GM18951 (cell line): ENCODE measurements at regions not wholly inside any gene's neighbourhood (a gene's known extent, or its start where the extent isn't known, plus 50 kb on each side); places are given as distances from the start of the nearest gene placed in this dataset.
"Not testable (repeated sequence)": the region's sequence is repeated elsewhere in the genome, so short reads cannot be mapped to it uniquely, and the experiment has no call there.

ENCODE experiments used
- POLR2A ChIP-seq: IDR thresholded peaks from 4 replicates; pipeline ENCODE4 v1.6.1; 2011; ENCODE audit warnings: mild to moderate bottlenecking; ENCODE audit not compliant: insufficient read length, insufficient read depth; ENCODE audit errors: extremely low read depth
- in situ Hi-C: fragments of 300-500 bp; cut with MboI; formaldehyde crosslinking; loops from one replicate; pipeline ENCODE4 v1.12.0; 2022; ENCODE audit warnings: low sequenced_read_pairs, mixed read lengths, inconsistent platforms; ENCODE audit not compliant: unreplicated experiment

GRCh38 chr5:71802673-71803072 is 83.6 kb downstream of the CARTPT start:
- in situ Hi-C loops = no loop called here
- no peak for TF ChIP-seq POLR2A

- TF ChIP-seq POLR2A = no peak
- in situ Hi-C loops = no loop called here
Measured at GRCh38 chr5:71806711-71807110, 87.6 kb downstream of the CARTPT start.

- TF ChIP-seq POLR2A = no peak
- in situ Hi-C loops = no loop called here
Measured at GRCh38 chr5:71807909-71808308, 88.8 kb downstream of the CARTPT start.

GRCh38 chr5:71809446-71809845 is 90.4 kb downstream of the CARTPT start:
- in situ Hi-C loops = no loop called here

GRCh38 chr5:71810023-71810422 is 90.9 kb downstream of the CARTPT start:
- no peak for TF ChIP-seq POLR2A

More at GRCh38 chr5:71809446-71809845, 90.4 kb downstream of the CARTPT start:
- no peak for TF ChIP-seq POLR2A

GRCh38 chr5:71810471-71811195 is 91.6 kb downstream of the CARTPT start:
- TF ChIP-seq POLR2A = no peak

More at GRCh38 chr5:71810023-71810422, 90.9 kb downstream of the CARTPT start:
- in situ Hi-C loops = no loop called here

GRCh38 chr5:71811779-71812178 is 92.7 kb downstream of the CARTPT start:
- TF ChIP-seq POLR2A = no peak
- in situ Hi-C loops = no loop called here

More at GRCh38 chr5:71810471-71811195, 91.6 kb downstream of the CARTPT start:
- in situ Hi-C loops = no loop called here

GRCh38 chr5:71816307-71816706 is 97.2 kb downstream of the CARTPT start:
- no peak for TF ChIP-seq POLR2A
- in situ Hi-C loops = no loop called here

GRCh38 chr5:71817891-71818290 is 98.8 kb downstream of the CARTPT start:
- no peak for TF ChIP-seq POLR2A
- in situ Hi-C loops = no loop called here

- in situ Hi-C loops = no loop called here
- TF ChIP-seq POLR2A = no peak
Measured at GRCh38 chr5:71821029-71821428, 102.0 kb downstream of the CARTPT start.

- in situ Hi-C loops = not testable (repeated sequence)
Measured at GRCh38 chr5:71822065-71822464, 103.0 kb downstream of the CARTPT start.

GRCh38 chr5:71825992-71826391 is 106.9 kb downstream of the CARTPT start:
- in situ Hi-C loops = no loop called here
- TF ChIP-seq POLR2A = no peak

GRCh38 chr5:71828291-71829040 is 109.4 kb downstream of the CARTPT start:
- TF ChIP-seq POLR2A = no peak
- in situ Hi-C loops = no loop called here

GRCh38 chr5:71829206-71829605 is 110.1 kb downstream of the CARTPT start:
- TF ChIP-seq POLR2A = no peak
- in situ Hi-C loops = no loop called here
